GM12892 (cell line): ENCODE measurements at regions not wholly inside any gene's neighbourhood (a gene's known extent, or its start where the extent isn't known, plus 50 kb on each side); places are given as distances from the start of the nearest gene placed in this dataset.

Experiments
- DNase-seq: peaks from one replicate; pipeline ENCODE4 v3.0.0; 2011; ENCODE audit not compliant: insufficient read length
- FAIRE-seq: peaks from 2 replicates; lab custom pipeline; 2011; peaks lifted over from hg19 to GRCh38; lab: Jason Lieb, UNC
- POLR2A ChIP-seq: IDR thresholded peaks from 2 replicates; pipeline ENCODE4 v1.6.1; 2011; ENCODE audit warnings: low read depth, low read length, control low read depth
- POLR2AphosphoS5 ChIP-seq: IDR thresholded peaks from 2 replicates; pipeline ENCODE4 v1.6.1; 2011; ENCODE audit warnings: low read depth, low read length, control low read depth
- TAF1 ChIP-seq: IDR thresholded peaks from 2 replicates; pipeline ENCODE4 v1.6.1; 2011; ENCODE audit warnings: low read depth, mild to moderate bottlenecking, control low read depth, low read length, borderline replicate concordance

- FAIRE-seq: peak; percentile 9
- no peak for DNase-seq
- TF ChIP-seq POLR2A (no peak), POLR2AphosphoS5 (no peak), TAF1 (no peak)
These were observed 281.1 kb upstream of the ARX start for GRCh38 chrX:25296850-25297249.

GRCh38 chrX:25295466-25295865 is 279.7 kb upstream of the ARX start:
- no peak for DNase-seq
- no peak for FAIRE-seq
- TF ChIP-seq POLR2AphosphoS5 (no peak), POLR2A (no peak), TAF1 (no peak)

- FAIRE-seq (no peak), DNase-seq (no peak)
- no peak for TF ChIP-seq POLR2A
- TF ChIP-seq POLR2AphosphoS5: no peak
- no peak for TF ChIP-seq TAF1
These were observed 274.4 kb upstream of the ARX start for GRCh38 chrX:25290132-25290531.

GRCh38 chrX:25288676-25289075 is 272.9 kb upstream of the ARX start:
- no peak for FAIRE-seq
- no peak for TF ChIP-seq TAF1
- no peak for TF ChIP-seq POLR2AphosphoS5
- no peak for TF ChIP-seq POLR2A
- DNase-seq: no peak

GRCh38 chrX:25287521-25287920 is 271.8 kb upstream of the ARX start:
- TF ChIP-seq POLR2AphosphoS5 (no peak), POLR2A (no peak), TAF1 (no peak)
- no peak for FAIRE-seq
- DNase-seq: no peak

- TF ChIP-seq POLR2A (no peak), POLR2AphosphoS5 (no peak), TAF1 (no peak)
- FAIRE-seq: no peak
- no peak for DNase-seq
These were observed 269.8 kb upstream of the ARX start for GRCh38 chrX:25285598-25285997.

- TF ChIP-seq POLR2AphosphoS5: no peak
- no peak for TF ChIP-seq POLR2A
- no peak for TF ChIP-seq TAF1
- DNase-seq (no peak), FAIRE-seq (no peak)
These were observed 263.7 kb upstream of the ARX start for GRCh38 chrX:25279510-25279909.

GRCh38 chrX:25278341-25278740 is 262.6 kb upstream of the ARX start:
- FAIRE-seq (no peak), DNase-seq (no peak)
- no peak for TF ChIP-seq POLR2AphosphoS5
- no peak for TF ChIP-seq TAF1
- no peak for TF ChIP-seq POLR2A

- DNase-seq (no peak), FAIRE-seq (no peak)
- TF ChIP-seq TAF1: no peak
- TF ChIP-seq POLR2AphosphoS5: no peak
- TF ChIP-seq POLR2A: no peak
These were observed 261.8 kb upstream of the ARX start for GRCh38 chrX:25277574-25277973.

- no peak for TF ChIP-seq TAF1
- no peak for TF ChIP-seq POLR2A
- no peak for TF ChIP-seq POLR2AphosphoS5
- DNase-seq (no peak), FAIRE-seq (no peak)
These were observed 259.4 kb upstream of the ARX start for GRCh38 chrX:25275159-25275558.

- TF ChIP-seq POLR2AphosphoS5 (no peak), TAF1 (no peak), POLR2A (no peak)
- DNase-seq (no peak), FAIRE-seq (no peak)
These were observed 225.7 kb upstream of the ARX start for GRCh38 chrX:25241461-25241860.

- FAIRE-seq (peak; percentile 24), DNase-seq (no peak)
These were observed 210.4 kb upstream of the ARX start for GRCh38 chrX:25226151-25226550.

GRCh38 chrX:25219480-25219879 is 203.7 kb upstream of the ARX start:
- TF ChIP-seq POLR2AphosphoS5 (no peak), POLR2A (no peak), TAF1 (no peak)
- FAIRE-seq: no peak
- no peak for DNase-seq

More at GRCh38 chrX:25226151-25226550, 210.4 kb upstream of the ARX start:
- TF ChIP-seq TAF1: no peak
- no peak for TF ChIP-seq POLR2AphosphoS5
- no peak for TF ChIP-seq POLR2A

- TF ChIP-seq TAF1 (no peak), POLR2AphosphoS5 (no peak), POLR2A (no peak)
- no peak for DNase-seq
- no peak for FAIRE-seq
These were observed 197.8 kb upstream of the ARX start for GRCh38 chrX:25213611-25214010.
